Brain pericyte (primary cell): ENCODE measurements at regions not wholly inside any gene's neighbourhood (a gene's known extent, or its start where the extent isn't known, plus 50 kb on each side); places are given as distances from the start of the nearest gene placed in this dataset.
"Not testable (repeated sequence)": the region's sequence is repeated elsewhere in the genome, so short reads cannot be mapped to it uniquely, and the experiment has no call there.

Source experiments
- DNase-seq: peaks from one replicate; pipeline ENCODE4 v3.0.0-alpha.2; 2012; ENCODE audit warnings: low read depth, low spot score

DNA sequence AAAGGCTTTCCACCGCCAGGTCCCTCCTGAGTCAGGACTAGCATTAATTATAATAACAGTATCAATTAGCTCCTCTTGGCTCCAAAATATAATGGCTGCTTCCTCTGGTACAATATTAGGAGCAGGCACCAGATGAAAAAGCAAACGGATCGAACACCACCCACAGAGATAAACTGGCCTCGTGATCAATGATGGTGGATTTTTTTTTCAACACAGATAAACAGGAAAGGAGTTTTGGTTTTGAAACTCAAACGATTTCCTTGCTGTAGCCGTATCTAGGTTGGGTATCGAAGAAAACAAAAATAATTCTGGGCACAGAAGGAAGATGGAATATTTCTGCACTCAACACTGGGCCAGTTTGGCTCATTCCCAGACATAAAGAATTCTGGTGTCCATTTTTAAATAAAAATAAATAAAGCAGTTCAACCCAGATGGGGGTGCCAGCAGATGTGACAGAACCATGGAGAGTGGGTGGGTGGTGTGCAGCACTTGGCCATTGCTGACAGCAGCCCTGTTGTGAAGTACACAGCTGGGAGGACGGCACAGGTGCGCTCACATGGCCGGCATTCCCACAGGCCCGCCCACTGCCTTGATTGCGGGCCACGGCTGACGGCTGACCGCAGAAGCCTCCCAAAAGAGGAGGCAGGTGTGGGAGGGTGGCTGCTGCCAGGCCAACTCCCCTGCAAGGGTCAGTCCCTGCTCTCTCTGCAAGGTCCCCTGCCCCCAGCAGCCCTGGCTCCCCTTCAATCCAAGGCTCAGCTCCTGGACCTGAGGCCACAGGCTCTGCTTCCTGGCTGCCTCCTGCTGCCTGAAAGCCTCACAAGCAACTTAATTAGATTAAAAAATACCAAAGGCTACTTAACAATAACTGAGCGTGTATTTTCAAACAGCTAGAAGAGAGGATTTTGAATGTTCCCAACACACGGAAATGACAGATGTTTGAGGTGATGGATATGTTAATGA lies 351.9 kb upstream of the ID2 start:
- DNase-seq: no peak

DNA sequence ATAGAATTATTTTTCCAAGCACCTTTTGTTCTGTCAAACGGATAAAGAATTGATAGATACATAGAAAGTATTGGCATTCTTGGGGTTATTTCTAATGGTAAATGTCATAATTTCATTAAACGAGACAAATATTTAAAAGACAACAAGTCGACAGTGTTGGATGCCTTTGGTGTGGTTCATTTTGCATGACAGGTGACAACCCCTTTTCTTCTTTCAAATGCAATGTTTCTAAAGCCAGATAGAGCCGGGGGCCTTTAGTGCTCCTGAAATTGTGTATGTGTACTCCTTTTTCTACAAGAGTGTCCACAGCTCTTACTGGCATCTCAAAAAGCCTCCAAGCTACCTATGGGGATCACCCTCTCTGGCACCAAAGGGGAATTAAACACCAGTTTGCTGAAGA lies 350.8 kb upstream of the ID2 start:
- no peak for DNase-seq

DNA sequence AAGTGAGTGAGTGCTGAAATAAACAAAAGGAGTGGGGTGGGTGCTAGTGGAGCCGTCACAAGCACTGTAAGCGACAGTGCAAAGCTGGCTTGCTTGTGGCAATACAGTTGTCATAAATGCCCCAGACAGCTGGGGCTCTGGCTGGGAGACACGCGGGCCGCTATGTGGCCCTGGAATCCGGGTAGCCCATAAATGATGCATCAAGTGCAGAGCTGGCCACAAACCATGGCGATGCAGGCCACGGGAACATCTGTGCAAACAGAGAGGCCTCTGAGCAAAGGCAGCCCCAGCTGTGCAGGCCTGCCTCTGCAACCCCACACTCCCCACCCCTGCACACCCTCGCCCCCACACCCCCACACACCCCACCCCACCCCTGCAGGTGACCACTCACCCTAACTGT lies 349.2 kb upstream of the ID2 start:
- no peak for DNase-seq

DNA sequence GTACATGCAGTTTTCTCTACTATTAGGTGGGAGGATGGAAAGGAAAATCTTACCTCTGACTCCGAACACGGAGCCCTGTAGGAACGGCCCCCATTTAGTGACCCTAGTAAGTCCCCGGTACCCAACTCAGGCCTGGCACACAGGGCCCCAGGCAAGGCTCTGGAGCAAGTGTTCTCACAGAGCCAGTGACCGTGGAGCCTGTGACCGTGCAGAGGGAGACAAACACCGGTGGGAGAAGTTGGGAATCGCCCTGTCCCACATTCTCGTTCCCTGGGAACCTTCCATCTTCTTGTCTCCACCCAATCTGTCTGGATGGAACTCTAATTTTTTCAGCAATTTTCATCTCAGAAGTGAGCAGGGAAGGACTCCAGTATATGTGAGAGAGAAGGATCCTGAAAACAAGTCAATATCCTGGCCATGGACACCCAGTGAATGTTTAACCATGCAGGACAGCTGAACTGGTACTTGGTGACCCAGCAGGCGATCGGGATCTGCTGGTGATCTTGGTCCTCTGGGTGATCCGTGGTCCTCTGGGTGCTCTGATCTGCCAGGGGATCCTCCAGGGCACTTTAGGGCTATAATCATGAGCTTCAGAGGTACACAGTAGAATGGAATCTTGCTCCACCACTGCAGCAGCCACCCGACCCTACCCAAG lies 348.6 kb upstream of the ID2 start:
- no peak for DNase-seq

DNA sequence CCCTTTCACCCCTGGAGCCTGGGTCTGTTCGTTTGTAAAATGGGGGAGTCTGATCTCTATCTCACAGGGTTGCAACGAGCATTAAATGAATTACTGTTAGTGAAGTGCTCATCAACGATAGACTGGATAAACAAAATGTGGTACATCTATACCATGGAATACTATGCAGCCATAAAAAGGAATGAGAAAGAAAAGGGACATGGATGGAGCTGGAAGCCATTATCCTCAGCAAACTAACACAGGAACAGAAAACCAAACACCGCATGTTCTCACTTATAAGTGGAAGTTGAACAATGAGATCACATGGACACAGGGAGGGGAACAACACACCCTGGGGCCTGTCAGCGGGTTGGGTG lies 348.0 kb upstream of the ID2 start:
- not testable (repeated sequence) for DNase-seq

DNA sequence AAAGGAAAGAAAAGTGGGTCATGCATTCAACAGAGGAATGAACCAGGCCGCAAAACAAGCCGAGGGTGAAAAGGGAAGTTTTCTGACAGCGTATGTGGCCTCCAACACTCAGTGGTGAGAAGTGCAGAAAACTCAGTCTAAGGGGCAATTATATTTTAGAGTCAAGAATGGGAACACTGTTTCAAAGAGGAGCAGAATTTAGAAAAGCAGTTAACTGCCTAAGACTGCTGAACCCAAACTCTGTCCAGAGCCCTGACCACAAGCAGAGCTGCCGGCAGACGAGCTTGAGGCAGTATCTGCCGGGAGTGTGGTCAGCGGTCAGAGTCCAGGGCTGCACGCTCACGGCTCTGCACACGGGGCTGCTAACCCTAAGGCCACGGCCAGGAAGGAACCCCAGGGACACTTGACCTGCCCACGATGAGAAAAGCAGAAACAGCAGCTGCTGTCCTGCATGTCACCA lies 347.0 kb upstream of the ID2 start:
- no peak for DNase-seq

DNA sequence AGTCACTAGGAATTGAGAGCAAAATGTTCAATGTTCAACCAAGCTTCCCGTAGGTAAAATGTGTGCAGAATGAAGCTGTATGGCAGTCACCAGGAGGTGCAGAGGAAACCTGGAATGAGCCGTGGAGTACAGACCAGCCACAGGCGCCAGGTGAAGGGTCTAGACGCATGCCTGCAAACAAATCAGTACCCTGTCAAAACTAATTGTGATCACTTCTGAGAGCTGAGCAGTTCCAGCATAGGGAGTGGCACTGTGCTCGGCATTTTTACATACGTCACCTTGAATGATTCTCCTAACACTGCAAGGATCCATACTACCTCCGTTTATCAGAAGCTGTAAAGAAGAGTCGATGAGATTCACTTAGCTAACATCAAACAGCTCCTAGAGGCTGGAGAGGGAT lies 346.1 kb upstream of the ID2 start:
- no peak for DNase-seq

DNA sequence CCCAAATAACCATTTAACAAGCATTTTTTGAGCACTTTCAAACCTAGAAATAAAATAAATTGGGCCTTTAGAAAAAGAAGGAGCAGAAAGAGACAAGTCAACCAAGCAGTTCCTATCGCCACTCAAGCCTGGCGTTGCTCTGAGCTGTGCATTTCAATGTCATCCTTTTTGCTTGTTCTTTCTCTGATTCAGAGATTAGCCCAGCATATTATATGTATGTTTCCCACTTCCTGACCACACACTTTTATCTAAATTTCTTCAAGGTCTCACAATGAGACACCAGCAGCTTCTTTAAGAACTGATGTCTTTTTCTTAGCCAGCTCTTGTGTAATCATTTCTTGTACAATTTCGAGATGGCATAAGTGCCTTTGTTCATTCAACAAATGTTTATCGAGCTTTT lies 344.5 kb upstream of the ID2 start:
- no peak for DNase-seq

DNA sequence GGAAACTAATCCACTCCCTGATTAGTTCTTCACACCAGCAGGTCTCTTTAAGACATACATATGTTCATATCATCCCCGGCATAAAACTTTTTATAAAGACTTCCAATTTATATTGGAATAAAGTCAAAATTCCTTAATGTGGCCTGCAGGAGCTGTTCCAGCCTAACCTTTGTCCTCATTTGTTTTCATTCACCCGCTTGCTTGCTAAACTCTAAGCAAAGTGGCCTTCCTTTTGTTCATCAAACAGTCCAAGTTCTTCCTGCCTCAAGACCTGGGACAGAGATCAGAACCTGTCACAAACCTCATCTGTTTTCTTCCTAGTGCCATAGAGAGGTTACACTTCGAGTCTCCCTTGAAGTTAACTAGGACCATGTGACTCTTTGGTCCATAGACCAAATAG lies 339.4 kb upstream of the ID2 start:
- no peak for DNase-seq

DNA sequence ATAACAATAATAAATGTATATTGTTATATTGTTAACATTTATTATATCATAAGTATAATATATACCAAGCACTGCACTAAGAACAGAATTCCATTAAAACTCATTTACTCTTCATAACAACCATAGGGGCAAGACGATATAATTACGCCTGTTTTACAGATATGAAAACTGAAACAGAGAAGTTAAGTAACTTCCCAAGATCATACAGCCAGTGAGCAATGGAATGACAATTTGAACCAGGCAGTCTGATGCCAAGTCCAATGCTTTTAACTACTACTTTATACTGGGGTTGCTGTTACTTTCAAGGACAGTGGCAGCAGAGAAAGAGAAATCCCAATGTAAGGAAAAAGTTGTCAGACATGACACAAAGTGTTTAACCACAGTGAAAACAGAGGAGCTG lies 338.8 kb upstream of the ID2 start:
- DNase-seq: no peak

DNA sequence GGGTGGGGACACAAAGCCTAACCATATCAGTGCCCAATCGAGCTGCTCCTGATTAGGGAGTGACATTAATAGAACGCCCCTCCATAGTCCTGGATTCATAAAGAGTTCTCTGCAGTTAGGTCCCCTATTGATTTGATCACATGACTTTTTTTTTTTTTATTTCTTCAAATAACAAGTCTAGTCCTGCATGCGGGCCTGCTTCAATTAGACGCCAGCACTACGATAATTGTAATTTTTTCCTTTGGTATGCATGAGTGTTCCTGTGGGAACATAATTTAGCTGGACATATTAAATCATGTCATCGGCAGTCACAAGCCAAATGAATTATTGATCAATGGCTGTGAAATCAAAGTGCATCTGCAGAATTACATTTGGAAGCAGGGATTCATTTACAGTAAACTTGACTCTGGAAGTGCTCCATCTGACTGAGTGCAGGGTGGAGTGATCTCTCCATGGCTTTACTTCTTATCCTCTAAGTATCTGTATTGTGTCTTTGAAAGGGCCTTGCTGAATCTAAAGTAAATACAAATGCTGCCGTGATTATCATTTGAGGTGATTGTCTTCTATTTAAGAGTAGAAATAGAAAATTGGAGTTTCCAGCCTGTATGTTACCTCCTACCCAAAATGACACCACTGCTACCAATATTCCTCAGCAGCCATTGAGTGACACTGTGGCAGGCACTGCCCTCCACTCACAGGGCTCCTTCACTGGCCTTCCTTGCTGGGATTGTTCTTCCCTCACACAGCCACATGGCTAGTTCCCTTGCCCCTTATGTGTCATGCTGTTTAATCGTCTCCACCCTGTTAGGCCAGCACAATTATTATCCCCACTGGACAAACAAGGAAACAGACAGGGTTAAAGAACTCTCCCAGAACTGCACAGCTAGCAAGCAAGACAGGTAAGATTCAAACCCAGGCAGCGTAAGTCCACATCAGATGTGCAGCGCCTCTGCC lies 337.4 kb upstream of the ID2 start:
- no peak for DNase-seq

DNA sequence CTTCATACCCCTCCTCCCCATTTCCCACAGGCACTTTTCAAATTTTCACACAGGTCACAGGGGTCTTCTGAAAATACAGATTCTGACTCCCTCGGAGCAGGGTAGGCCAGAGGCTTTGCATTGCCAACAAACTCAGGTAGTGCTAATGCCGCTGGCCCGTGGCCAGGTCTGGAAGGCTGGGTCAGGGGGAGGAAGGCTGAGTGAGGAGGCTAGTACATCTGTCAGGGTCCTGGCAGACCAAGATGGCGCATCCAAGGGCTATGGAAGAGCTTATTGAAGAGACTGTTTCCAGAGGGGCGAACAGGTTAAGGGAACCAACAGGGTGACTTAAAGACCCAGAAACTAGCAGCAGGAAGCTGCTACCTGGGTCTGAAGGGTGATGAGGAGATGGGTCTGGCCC lies 336.7 kb upstream of the ID2 start:
- no peak for DNase-seq

DNA sequence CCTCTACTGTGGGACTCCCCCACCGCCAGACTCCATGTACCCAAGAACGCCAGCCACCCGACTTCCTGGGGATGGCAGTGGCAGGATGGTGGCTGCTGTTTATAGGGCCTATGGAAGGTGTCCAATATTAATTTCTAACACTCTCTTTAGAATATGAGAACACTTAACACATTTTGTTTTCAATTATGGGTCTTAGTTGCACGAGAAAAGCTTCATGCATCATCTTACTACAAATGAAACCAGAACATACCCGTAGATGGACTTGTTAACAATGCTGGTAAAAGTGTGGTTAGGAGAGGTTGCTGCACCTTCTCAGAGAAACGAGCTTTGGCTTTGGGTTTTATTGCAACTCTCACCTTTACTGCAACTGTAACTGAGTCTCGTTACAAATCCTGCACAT lies 335.6 kb upstream of the ID2 start:
- DNase-seq: no peak

DNA sequence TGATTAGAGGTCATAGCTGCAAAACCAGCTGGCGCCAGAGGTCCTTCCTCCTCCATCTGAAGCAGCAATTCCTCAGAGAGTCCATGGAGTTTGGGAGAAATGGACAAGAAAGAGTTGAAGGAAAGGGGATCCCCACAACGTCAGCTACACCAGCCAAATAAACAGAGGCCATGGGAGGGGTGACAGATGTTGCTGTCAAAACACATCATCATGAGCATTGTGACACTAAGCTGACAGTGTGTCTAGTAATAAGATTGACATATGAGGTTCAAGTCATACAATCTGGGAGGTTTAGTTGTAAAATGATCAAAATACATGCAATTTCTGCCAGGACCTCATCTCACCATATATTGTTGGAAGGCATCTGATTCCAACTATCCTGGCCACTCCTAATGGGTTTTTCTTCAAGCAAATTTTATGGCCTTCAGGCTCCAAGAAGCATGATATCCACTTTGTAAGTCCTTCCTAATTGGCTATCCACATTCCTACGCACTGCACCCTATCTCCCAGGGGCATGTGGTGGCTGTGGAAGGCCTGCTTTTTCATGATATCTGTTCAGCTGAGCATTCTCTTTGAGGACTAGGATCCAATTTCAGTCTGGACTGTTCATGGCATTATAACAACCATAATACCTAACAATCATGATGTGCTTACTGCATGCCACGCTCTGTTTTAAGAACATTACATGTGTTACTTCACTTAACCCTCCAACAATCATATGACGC lies 335.0 kb upstream of the ID2 start:
- no peak for DNase-seq

DNA sequence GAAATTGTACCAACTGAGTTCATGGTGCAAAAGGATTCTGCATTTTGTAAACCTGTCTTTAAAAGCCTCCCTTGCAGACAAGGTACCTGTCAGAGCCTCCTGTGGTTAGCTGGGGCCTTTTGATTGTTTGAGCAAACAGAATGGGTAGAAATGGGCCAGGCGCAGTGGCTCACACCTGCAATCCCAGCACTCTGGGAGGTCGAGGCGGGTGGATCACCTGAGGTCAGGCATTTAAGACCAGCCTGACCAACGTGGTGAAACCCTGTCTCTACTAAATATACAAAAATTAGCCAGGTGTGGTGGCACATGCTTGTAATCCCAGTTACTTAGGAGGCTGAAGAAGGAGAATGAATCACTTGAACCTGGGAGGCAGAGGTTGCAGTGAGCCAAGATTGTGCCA lies 332.9 kb upstream of the ID2 start:
- not testable (repeated sequence) for DNase-seq

DNA sequence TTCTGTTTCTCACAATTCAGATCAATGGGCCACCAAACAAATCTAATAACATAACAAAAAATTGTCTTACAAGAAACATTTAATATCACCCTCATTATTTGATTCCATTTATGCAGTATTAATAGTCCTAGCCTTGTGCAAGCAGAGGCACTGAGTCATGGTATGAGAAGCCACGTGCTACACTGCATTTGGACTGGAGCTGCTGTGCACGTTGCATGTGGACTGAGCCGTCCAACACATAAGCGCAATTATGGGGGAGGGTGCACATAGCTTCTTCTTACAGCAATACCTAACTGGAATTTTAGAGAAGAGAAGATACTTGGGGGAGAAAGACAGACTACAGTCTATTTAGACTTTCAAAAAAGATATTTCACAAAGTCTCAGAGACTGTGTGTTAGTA lies 329.6 kb upstream of the ID2 start:
- no peak for DNase-seq

DNA sequence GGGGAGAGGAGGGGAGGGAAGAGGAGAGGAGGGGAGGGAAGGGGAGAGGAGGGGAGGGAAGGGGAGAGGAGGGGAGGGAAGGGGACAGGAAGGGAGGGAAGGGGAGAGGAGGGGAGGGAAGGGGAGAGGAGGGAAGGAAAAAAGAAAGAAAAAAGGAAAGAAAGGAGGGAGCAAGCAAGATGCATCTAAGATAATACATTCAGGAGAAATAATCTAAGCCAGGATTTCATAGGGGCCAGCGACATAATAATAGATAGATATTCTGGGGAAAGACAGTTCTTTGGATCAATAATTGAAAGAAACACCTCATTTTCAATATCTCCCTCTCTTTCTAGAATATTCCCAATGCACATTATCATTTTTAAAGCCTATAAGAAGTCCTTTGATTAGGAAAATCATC lies 328.9 kb upstream of the ID2 start:
- no peak for DNase-seq

DNA sequence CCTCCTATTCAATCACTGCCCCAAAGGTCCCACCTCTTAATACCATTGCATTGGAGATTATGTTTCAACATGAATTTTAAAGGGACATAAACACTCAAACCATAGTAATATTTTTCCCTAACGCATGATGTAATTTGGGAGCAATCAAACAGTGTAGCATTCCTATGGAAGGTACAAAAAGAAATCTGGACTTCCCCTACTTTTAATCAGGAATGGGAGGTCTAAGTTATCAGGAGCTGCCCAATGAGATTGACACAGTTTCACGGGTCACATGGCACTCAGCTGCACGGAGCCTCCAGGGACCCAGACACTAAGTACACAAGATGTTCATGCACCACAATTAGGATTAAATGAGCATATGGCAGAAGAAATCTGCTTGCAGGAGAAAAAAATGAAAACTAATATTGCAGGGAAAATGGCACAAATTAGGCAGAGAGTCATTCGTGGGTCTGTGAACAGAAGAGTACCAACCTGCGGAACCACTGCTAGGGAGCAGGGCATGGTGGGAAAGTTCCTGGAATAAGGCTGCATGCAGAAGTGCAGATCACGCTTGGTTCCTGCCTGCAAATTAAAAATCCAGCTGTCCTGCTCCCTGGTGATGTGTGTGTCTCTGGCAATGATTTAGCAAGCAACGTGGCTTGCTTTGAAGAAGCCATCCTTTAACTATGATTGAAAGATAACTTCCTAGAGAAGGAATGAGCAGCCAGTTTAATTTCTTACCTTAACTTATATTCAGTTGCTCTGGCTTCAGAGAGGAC lies 326.6 kb upstream of the ID2 start:
- no peak for DNase-seq

DNA sequence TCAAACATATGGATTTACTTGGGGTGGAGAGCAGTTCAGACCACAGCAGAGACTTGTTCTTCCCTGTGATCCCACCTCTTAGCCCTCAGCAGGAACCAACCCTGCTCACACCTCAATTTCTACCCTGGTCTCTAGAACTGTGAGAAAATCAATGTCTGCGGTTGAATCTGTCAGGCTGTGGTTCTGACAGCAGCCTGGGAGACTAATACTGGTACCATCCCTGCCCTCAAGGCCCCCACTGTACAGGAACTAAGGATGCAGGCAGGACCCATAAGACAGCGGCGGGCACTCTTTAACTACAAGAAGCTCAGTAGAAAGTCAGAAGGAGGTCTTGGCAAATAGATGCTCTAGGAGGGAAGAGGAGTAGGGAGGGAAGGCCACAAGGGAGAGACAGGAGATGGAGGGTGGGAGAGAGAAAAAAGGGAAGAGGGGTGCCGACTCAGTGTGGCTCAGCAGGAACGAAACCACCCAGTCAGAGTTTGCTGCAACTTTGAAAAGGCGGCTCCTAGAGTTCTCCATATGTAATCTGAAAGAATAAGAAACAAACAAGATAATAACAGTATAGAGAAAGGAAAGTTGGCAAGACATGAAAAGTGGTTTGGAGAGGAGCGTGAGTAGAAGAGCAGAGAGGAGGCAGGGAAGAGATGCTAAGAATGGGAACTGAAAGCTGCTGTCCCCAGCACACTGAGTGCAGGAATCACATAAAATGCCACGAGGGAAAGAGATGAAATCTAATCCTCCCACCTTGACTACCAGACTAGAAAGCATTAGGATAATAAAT lies 323.9 kb upstream of the ID2 start:
- no peak for DNase-seq

DNA sequence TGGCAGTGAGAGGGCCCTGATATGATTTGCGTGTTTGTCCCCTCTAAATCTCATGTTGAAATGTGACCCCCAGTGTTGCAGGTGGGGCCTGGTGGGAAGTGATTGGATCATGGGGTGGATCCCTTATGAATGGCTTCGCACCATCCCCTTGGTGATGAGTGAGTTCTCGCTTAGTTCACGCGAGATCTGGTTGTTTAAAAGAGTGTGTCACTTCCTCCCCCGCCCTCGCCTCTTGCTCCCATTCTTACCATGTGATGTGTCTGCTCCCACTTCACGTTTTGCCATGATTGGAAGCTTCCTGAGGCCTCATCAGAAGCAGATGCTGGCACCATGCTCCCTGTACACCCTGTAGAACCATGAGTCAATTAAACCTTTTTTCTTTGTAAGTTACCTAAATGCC lies 319.9 kb upstream of the ID2 start:
- no peak for DNase-seq
